ENCODE measurements at regions not wholly inside any gene's neighbourhood (a gene's known extent, or its start where the extent isn't known, plus 50 kb on each side); places are given as distances from the start of the nearest gene placed in this dataset.

DNA sequence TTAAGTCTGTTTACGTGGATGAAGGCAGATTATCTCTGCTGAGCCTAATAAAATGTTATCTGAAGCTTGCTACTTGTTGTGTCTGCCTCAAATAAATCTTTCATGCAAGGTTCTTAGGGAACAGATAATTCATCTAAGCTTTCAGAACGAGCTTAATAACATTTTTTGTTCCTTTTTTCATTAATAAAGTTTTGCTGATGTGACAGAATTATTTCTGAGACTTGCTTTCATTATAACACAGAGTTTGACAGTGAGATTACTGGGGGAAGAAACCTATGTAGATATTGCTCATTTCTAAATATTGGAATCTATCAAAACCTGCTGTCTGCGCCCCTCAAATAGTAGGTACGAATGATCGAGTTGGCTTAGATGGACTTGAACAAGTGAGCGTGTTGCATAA is 948.7 kb upstream of the SEL1L start:
- Histone ChIP-seq H3K4me3 (no peak overlapping the region), H3K9me3 (no peaks in the 10 kb centered on the region), H3K36me3 (no peaks in the 10 kb centered on the region), H3K27me3 (no peaks in the 10 kb centered on the region), H3K27ac (no peak overlapping the region), H3K4me1 (no peaks in the 10 kb centered on the region)
- DNase-seq (no peak), ATAC-seq (no peak)
- intact Hi-C loops (cut with DNase I), result no loop called here
- TF ChIP-seq, protein P1, sequence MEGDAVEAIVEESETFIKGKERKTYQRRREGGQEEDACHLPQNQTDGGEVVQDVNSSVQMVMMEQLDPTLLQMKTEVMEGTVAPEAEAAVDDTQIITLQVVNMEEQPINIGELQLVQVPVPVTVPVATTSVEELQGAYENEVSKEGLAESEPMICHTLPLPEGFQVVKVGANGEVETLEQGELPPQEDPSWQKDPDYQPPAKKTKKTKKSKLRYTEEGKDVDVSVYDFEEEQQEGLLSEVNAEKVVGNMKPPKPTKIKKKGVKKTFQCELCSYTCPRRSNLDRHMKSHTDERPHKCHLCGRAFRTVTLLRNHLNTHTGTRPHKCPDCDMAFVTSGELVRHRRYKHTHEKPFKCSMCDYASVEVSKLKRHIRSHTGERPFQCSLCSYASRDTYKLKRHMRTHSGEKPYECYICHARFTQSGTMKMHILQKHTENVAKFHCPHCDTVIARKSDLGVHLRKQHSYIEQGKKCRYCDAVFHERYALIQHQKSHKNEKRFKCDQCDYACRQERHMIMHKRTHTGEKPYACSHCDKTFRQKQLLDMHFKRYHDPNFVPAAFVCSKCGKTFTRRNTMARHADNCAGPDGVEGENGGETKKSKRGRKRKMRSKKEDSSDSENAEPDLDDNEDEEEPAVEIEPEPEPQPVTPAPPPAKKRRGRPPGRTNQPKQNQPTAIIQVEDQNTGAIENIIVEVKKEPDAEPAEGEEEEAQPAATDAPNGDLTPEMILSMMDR (IDR thresholded peaks at IDR 0.05), result no peak
- no peak for TF ChIP-seq POLR2A (IDR thresholded peaks at IDR 0.05)
- WGBS, 4 donors, result 69 to 75% (median 72%) methylated on average over 6 of the region's 6 CpGs

- Histone ChIP-seq H3K4me3 (no peak overlapping the region), H3K9me3 (no peaks in the 10 kb centered on the region), H3K4me1 (no peaks in the 10 kb centered on the region), H3K36me3 (no peaks in the 10 kb centered on the region), H3K27me3 (no peaks in the 10 kb centered on the region), H3K27ac (no peak overlapping the region)
- WGBS, 4 donors, result 83 to 90% (median 86%) methylated on average over 2 of the region's 2 CpGs
- DNase-seq (no peak), ATAC-seq (no peak)
- intact Hi-C loops (cut with DNase I), result no loop called here
- TF ChIP-seq, protein P1 (IDR thresholded peaks at IDR 0.05), result no peak
- no peak for TF ChIP-seq POLR2A (IDR thresholded peaks at IDR 0.05)
Measured at GRCh38 chr14:82488473-82488872, 954.8 kb upstream of the SEL1L start.

DNA sequence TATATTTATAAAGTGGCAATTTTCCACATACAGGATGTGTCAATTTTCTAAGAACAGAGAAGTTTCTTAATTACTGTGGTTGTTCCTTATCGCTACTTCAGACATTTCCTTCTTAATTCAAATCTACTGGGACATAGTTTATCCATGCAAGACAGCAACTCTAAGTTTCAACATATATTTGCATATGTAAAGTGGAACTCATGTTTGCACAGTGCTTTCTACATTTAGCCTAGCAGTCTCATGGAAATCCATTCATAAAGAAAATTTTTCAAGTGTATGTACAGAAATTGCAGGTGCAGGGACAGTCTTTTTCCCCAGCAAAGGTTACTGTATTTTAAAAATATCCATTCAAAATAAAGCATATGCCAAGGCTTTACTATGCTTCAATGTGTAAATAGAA is 956.7 kb upstream of the SEL1L start:
- intact Hi-C loops (cut with DNase I), result no loop called here
- no peak for ATAC-seq

DNA sequence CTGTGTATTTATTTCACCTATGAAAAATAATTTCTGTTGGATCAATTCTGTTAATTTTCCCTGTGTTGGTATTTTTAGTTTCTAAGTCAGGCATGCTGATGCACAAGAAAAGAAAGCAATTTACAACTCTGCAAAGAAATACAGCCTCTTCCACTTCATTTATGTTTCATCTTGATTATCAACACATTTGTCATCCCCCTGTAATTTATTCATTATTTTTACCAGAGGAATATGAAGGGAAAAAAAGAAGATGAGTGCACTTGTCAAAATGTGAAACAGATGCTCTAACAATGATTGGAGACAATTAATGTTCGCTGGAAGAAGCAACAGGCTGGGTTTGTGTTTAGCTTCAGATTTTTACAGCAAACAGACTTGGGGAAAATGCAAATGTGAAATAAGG is 958.5 kb upstream of the SEL1L start:
- DNase-seq (no peak), ATAC-seq (no peak)
- Histone ChIP-seq H3K4me3 (no peak overlapping the region), H3K27ac (no peak overlapping the region), H3K27me3 (no peaks in the 10 kb centered on the region), H3K9me3 (no peaks in the 10 kb centered on the region), H3K36me3 (no peaks in the 10 kb centered on the region), H3K4me1 (no peaks in the 10 kb centered on the region)
- 78 to 88% (median 82%) methylated on average over 1 of the region's 1 CpG for WGBS, 4 donors
- no peak for TF ChIP-seq POLR2A (IDR thresholded peaks at IDR 0.05)
- TF ChIP-seq, protein P1 (IDR thresholded peaks at IDR 0.05), result no peak
- intact Hi-C loops (cut with DNase I), result no loop called here

More for the DNA sequence above, 956.7 kb upstream of the SEL1L start:
- no peak overlapping the region for H3K4me3 ChIP-seq
- no peaks in the 10 kb centered on the region for H3K27me3 ChIP-seq
- DNase-seq, result no peak
- no peaks in the 10 kb centered on the region for H3K9me3 ChIP-seq
- H3K4me1 ChIP-seq, result no peaks in the 10 kb centered on the region
- H3K36me3 ChIP-seq, result no peaks in the 10 kb centered on the region
- 68 to 85% (median 70%) methylated on average over 1 of the region's 1 CpG for WGBS, 4 donors
- no peak overlapping the region for H3K27ac ChIP-seq
- TF ChIP-seq POLR2A (IDR thresholded peaks at IDR 0.05), result no peak
- TF ChIP-seq, protein P1 (IDR thresholded peaks at IDR 0.05), result no peak
